Naive thymus-derived CD8-positive, alpha-beta T cell (primary cell): ENCODE measurements at regions not wholly inside any gene's neighbourhood (a gene's known extent, or its start where the extent isn't known, plus 50 kb on each side); places are given as distances from the start of the nearest gene placed in this dataset.
"Not testable (repeated sequence)": the region's sequence is repeated elsewhere in the genome, so short reads cannot be mapped to it uniquely, and the experiment has no call there.

Source experiments
- ATAC-seq, 2 donors: fragments of 150-1000 bp; cut with Tn5 transposase in 1 of 2; sonication (Bioruptor Pico), chemical (Tn5 transposase) in 1 of 2; 1 replicate in 1 of 2; 2 replicates in 1 of 2; pipeline ENCODE4 v1.10.0; 2021; ENCODE audit warnings: mild to moderate bottlenecking in 2 of 2, moderate library complexity in 2 of 2
- POLR2A ChIA-PET: fragments of 350-600 bp; sonication (Branson Sonifier 250); formaldehyde crosslinking; loops from one replicate; lab custom pipeline; 2021; ENCODE audit warnings: antibody characterized with exemption; lab: Charles Lee
- DNase-seq, 10 donors: peaks; one replicate each; pipeline versions ENCODE4 v3.0.0 to v3.0.0-alpha.2; 2020 to 2022
- H3K27ac Mint-ChIP-seq, 10 donors: one replicate each; pipeline ENCODE4 v1.8.0; 2020 to 2022; ENCODE audit warnings: mild to moderate bottlenecking in 10 of 10, mixed read lengths in 10 of 10, moderate library complexity in 4 of 10, inconsistent platforms in 1 of 10
- H3K27me3 Mint-ChIP-seq, 5 donors: one replicate each; pipeline ENCODE4 v1.8.0; 2021 to 2022; ENCODE audit warnings: mixed read lengths in 5 of 5
- H3K36me3 Mint-ChIP-seq, 3 donors: one replicate each; pipeline ENCODE4 v1.8.0; 2020 to 2022; ENCODE audit warnings: mixed read lengths in 3 of 3, mild to moderate bottlenecking in 2 of 3, inconsistent platforms in 1 of 3
- H3K4me1 Mint-ChIP-seq, 4 donors: one replicate each; pipeline ENCODE4 v1.8.0; 2021 to 2022; ENCODE audit warnings: mixed read lengths in 4 of 4
- H3K4me3 Mint-ChIP-seq, 10 donors: one replicate each; pipeline ENCODE4 v1.8.0; 2020 to 2022; ENCODE audit warnings: mild to moderate bottlenecking in 10 of 10, mixed read lengths in 10 of 10, moderate library complexity in 6 of 10, inconsistent platforms in 1 of 10
- H3K9me3 Mint-ChIP-seq, 9 donors: one replicate each; pipeline ENCODE4 v1.8.0; 2020 to 2022; ENCODE audit warnings: mixed read lengths in 9 of 9, mild to moderate bottlenecking in 3 of 9, inconsistent platforms in 1 of 9, moderate library complexity in 1 of 9

- H3K27ac Mint-ChIP-seq, H3K9me3 Mint-ChIP-seq, POLR2A ChIA-PET, H3K4me3 Mint-ChIP-seq, H3K36me3 Mint-ChIP-seq, H3K4me1 Mint-ChIP-seq, DNase-seq, ATAC-seq, H3K27me3 Mint-ChIP-seq: not testable (repeated sequence)
These were observed 173.2 kb upstream of the CXorf66 start for GRCh38 chrX:140138492-140138891.

- H3K4me1 Mint-ChIP-seq, H3K27me3 Mint-ChIP-seq, H3K36me3 Mint-ChIP-seq, ATAC-seq, H3K4me3 Mint-ChIP-seq, POLR2A ChIA-PET, DNase-seq, H3K27ac Mint-ChIP-seq, H3K9me3 Mint-ChIP-seq: not testable (repeated sequence)
These were observed 172.7 kb upstream of the CXorf66 start for GRCh38 chrX:140138065-140138464.

- peaks cover 0 to 4% (median 0%) of the 10 kb centered on the region in 5 donors for H3K27me3 Mint-ChIP-seq
- DNase-seq (no peak), ATAC-seq (no peak)
- no peak overlapping the region for H3K27ac Mint-ChIP-seq
- POLR2A ChIA-PET = no interaction called here
- no peaks in the 10 kb centered on the region for H3K36me3 Mint-ChIP-seq
- no peaks in the 10 kb centered on the region for H3K9me3 Mint-ChIP-seq
- no peaks in the 10 kb centered on the region for H3K4me1 Mint-ChIP-seq
- no peak overlapping the region for H3K4me3 Mint-ChIP-seq
These were observed 167.6 kb upstream of the CXorf66 start for GRCh38 chrX:140132937-140133336.

GRCh38 chrX:140123446-140123845, 158.1 kb upstream of the CXorf66 start:
- H3K36me3 Mint-ChIP-seq = no peaks in the 10 kb centered on the region
- peaks cover 0 to 21% (median 3%) of the 10 kb centered on the region in 9 donors for H3K9me3 Mint-ChIP-seq
- DNase-seq = no peak
- no peak overlapping the region for H3K4me3 Mint-ChIP-seq
- no peak overlapping the region for H3K27ac Mint-ChIP-seq
- H3K27me3 Mint-ChIP-seq = peaks cover 0 to 15% (median 8%) of the 10 kb centered on the region in 5 donors
- no peaks in the 10 kb centered on the region for H3K4me1 Mint-ChIP-seq
- POLR2A ChIA-PET = no interaction called here
- ATAC-seq = no peak

- H3K27me3 Mint-ChIP-seq, H3K27ac Mint-ChIP-seq, H3K36me3 Mint-ChIP-seq, ATAC-seq, H3K9me3 Mint-ChIP-seq, H3K4me3 Mint-ChIP-seq, DNase-seq, H3K4me1 Mint-ChIP-seq, POLR2A ChIA-PET: not testable (repeated sequence)
These were observed 148.7 kb upstream of the CXorf66 start for GRCh38 chrX:140114059-140114458.

GRCh38 chrX:140110081-140110650, 144.8 kb upstream of the CXorf66 start:
- Mint-ChIP-seq H3K4me1 (no peaks in the 10 kb centered on the region), H3K27me3 (peaks cover 0 to 2% (median 0%) of the 10 kb centered on the region in 5 donors), H3K4me3 (no peak overlapping the region), H3K27ac (no peak overlapping the region), H3K9me3 (peaks cover 0 to 8% (median 0%) of the 10 kb centered on the region in 9 donors), H3K36me3 (no peaks in the 10 kb centered on the region)
- DNase-seq (no peak), ATAC-seq (no peak)
- POLR2A ChIA-PET = no interaction called here

GRCh38 chrX:140104760-140105159, 139.4 kb upstream of the CXorf66 start:
- Mint-ChIP-seq H3K27me3 (peaks cover 0 to 2% (median 0%) of the 10 kb centered on the region in 5 donors), H3K4me1 (no peaks in the 10 kb centered on the region), H3K4me3 (no peak overlapping the region)

GRCh38 chrX:140099221-140099620, 133.9 kb upstream of the CXorf66 start:
- ATAC-seq (no peak), DNase-seq (no peak)
- Mint-ChIP-seq H3K27me3 (peaks cover 6 to 29% (median 15%) of the 10 kb centered on the region in 5 donors), H3K4me3 (no peak overlapping the region), H3K4me1 (no peaks in the 10 kb centered on the region), H3K36me3 (no peaks in the 10 kb centered on the region), H3K9me3 (peaks cover 0 to 3% (median 0%) of the 10 kb centered on the region in 9 donors), H3K27ac (no peak overlapping the region)
- POLR2A ChIA-PET = no interaction called here

More at GRCh38 chrX:140104760-140105159, 139.4 kb upstream of the CXorf66 start:
- POLR2A ChIA-PET = no interaction called here
- DNase-seq (no peak), ATAC-seq (no peak)
- no peaks in the 10 kb centered on the region for H3K36me3 Mint-ChIP-seq
- H3K27ac Mint-ChIP-seq = no peak overlapping the region
- no peaks in the 10 kb centered on the region for H3K9me3 Mint-ChIP-seq

- ATAC-seq (no peak), DNase-seq (no peak)
- H3K4me1 Mint-ChIP-seq = peaks cover 0 to 3% (median under 1%) of the 10 kb centered on the region in 4 donors
- no peaks in the 10 kb centered on the region for H3K36me3 Mint-ChIP-seq
- H3K27me3 Mint-ChIP-seq = peaks cover 10 to 33% (median 14%) of the 10 kb centered on the region in 5 donors
- H3K9me3 Mint-ChIP-seq = peaks cover 0 to 3% (median 0%) of the 10 kb centered on the region in 9 donors
- POLR2A ChIA-PET = no interaction called here
- peak overlapping the region in 4 of 10 donors; percentile 9 to 76 (median 34) for H3K4me3 Mint-ChIP-seq
- H3K27ac Mint-ChIP-seq = no peak overlapping the region
These were observed 126.8 kb upstream of the CXorf66 start for GRCh38 chrX:140092121-140092520.

- H3K27ac Mint-ChIP-seq = peak overlapping the region in 1 of 10 donors; percentile 48
- peaks cover 2 to 30% (median 8%) of the 10 kb centered on the region in 5 donors for H3K27me3 Mint-ChIP-seq
- POLR2A ChIA-PET = interaction anchor here (0.6 kb wide), 1 partner anchor 104 kb away, joined by 4 read pairs; no protein-coding TSS in a partner anchor
- H3K4me1 Mint-ChIP-seq = peaks cover 0 to 3% (median under 1%) of the 10 kb centered on the region in 4 donors
- ATAC-seq = peak; percentile 47 to 57
- DNase-seq = peak in 4 of 10 donors; percentile 0 to 14 (median 3)
- H3K9me3 Mint-ChIP-seq = peaks cover 0 to 3% (median 0%) of the 10 kb centered on the region in 9 donors
- H3K36me3 Mint-ChIP-seq = no peaks in the 10 kb centered on the region
- peak overlapping the region in 8 of 10 donors; percentile 42 to 76 (median 48) for H3K4me3 Mint-ChIP-seq
These were observed 126.0 kb upstream of the CXorf66 start for GRCh38 chrX:140091125-140091886.

- no peaks in the 10 kb centered on the region for H3K36me3 Mint-ChIP-seq
- DNase-seq = no peak
- peaks cover 0 to 29% (median 8%) of the 10 kb centered on the region in 5 donors for H3K27me3 Mint-ChIP-seq
- ATAC-seq = no peak
- POLR2A ChIA-PET = no interaction called here
- peak overlapping the region in 1 of 10 donors; percentile 48 for H3K27ac Mint-ChIP-seq
- peaks cover 0 to 3% (median 0%) of the 10 kb centered on the region in 9 donors for H3K9me3 Mint-ChIP-seq
- peak overlapping the region in 7 of 10 donors; percentile 16 to 50 (median 42) for H3K4me3 Mint-ChIP-seq
- H3K4me1 Mint-ChIP-seq = peaks cover 0 to 3% (median under 1%) of the 10 kb centered on the region in 4 donors
These were observed 125.4 kb upstream of the CXorf66 start for GRCh38 chrX:140090800-140091124.

GRCh38 chrX:140088438-140088837, 123.1 kb upstream of the CXorf66 start:
- no peak overlapping the region for H3K27ac Mint-ChIP-seq
- no peaks in the 10 kb centered on the region for H3K9me3 Mint-ChIP-seq
- DNase-seq = no peak
- H3K27me3 Mint-ChIP-seq = peaks cover 0 to 30% (median 7%) of the 10 kb centered on the region in 5 donors
- POLR2A ChIA-PET = no interaction called here
- no peak for ATAC-seq
- H3K4me1 Mint-ChIP-seq = peaks cover 0 to 3% (median under 1%) of the 10 kb centered on the region in 4 donors
- no peaks in the 10 kb centered on the region for H3K36me3 Mint-ChIP-seq
- H3K4me3 Mint-ChIP-seq = no peak overlapping the region

- Mint-ChIP-seq H3K9me3 (no peaks in the 10 kb centered on the region), H3K27ac (no peak overlapping the region), H3K4me1 (peaks cover 0 to 3% (median under 1%) of the 10 kb centered on the region in 4 donors), H3K4me3 (no peak overlapping the region), H3K36me3 (no peaks in the 10 kb centered on the region), H3K27me3 (peaks cover 0 to 30% (median 7%) of the 10 kb centered on the region in 5 donors)
- ATAC-seq = no peak
- DNase-seq = no peak
- POLR2A ChIA-PET = no interaction called here
These were observed 122.6 kb upstream of the CXorf66 start for GRCh38 chrX:140087875-140088274.
